IPS DF 6.9 (cell line): ENCODE measurements at regions not wholly inside any gene's neighbourhood (a gene's known extent, or its start where the extent isn't known, plus 50 kb on each side); places are given as distances from the start of the nearest gene placed in this dataset.

ENCODE experiments used
- DNase-seq: peaks from one replicate; pipeline ENCODE4 v3.0.0-alpha.2; 2013; ENCODE audit warnings: low read depth, low spot score
- H3K27ac ChIP-seq: one replicate; pipeline ENCODE4 v1.5.1; 2013; ENCODE audit warnings: low read length, control low read depth
- H3K27me3 ChIP-seq: 2 replicates; pipeline ENCODE4 v1.6.1; 2013; ENCODE audit warnings: mild to moderate bottlenecking, low read length; ENCODE audit not compliant: control insufficient read depth, insufficient read depth
- H3K36me3 ChIP-seq: 2 replicates; pipeline ENCODE4 v1.6.1; 2013; ENCODE audit warnings: low read length; ENCODE audit not compliant: control insufficient read depth, insufficient read depth
- H3K4me1 ChIP-seq: 2 replicates; pipeline ENCODE4 v1.6.1; 2013; ENCODE audit warnings: low read length; ENCODE audit not compliant: control insufficient read depth, insufficient read depth
- H3K4me3 ChIP-seq: 2 replicates; pipeline ENCODE4 v1.5.1; 2013; ENCODE audit warnings: mild to moderate bottlenecking, low read length
- H3K9me3 ChIP-seq: 2 replicates; pipeline ENCODE4 v1.6.1; 2013; ENCODE audit warnings: low read length, inconsistent platforms; ENCODE audit not compliant: control insufficient read depth, insufficient read depth
- WGBS: extraction: QIAGEN DNeasy Blood & Tissue Kit; methylation state at CpG from one replicate; pipeline ENCODE4 v1.1.7; 2013; ENCODE audit warnings: mixed read lengths, missing lambda C conversion rate; ENCODE audit not compliant: insufficient read length, insufficient coverage; 5-methylcytosine and 5-hydroxymethylcytosine counted together

DNA sequence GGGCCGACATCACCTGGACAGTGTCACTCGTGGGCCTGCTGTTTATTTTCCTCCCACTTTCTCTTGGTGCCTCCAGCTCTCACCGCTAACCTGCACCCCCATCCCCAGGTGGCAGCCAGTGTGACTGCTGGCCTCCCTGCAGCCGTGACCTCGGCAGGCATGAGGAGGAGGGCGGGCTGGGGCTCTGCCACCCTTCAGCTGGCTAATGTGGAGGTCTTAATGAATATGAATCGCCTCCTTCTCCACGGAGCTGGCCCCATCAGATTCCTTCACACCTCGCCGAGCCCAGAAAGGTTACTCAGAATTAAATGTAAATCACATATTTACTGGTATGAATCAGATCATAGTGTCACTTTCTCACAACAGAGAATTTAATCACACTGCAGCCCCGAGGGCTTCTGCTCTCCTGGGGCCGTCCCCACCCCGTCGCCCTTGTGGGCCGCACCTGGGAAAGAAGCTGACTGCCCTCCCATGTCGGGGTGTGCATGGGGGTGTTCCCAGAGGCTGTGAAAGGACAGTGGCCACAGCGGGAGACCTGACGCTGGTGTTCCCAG, 171.1 kb upstream of the TLE3 start:
- no peak for DNase-seq
- Histone ChIP-seq H3K27me3 (no peaks in the 10 kb centered on the region), H3K4me1 (peaks cover 4% of the 10 kb centered on the region), H3K9me3 (no peaks in the 10 kb centered on the region), H3K36me3 (no peaks in the 10 kb centered on the region), H3K4me3 (no peak overlapping the region), H3K27ac (no peak overlapping the region)
- WGBS: no CpG with 5 or more reads among the region's 18 CpGs

DNA sequence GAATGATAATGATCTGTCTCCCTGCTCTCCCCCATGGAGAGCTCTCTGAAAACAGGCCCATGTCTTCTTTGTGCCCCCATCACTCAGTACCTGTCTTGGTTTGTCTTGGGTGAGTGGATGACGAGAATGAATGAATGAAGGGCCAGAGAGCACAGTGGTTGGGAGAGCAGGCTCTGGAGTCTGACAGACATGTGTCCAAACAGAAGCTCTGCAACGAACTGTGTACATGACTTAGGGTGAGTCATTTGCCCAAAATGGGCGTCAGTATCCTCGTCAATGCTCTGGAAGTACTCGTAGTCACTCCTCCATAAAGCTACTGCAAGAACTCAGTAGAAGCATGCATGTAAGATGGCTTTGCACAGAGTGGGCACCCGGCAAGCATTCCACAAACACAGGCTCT, 170.2 kb upstream of the TLE3 start:
- Histone ChIP-seq H3K4me1 (peaks cover 4% of the 10 kb centered on the region), H3K4me3 (no peak overlapping the region), H3K27ac (no peak overlapping the region), H3K27me3 (no peaks in the 10 kb centered on the region), H3K36me3 (no peaks in the 10 kb centered on the region), H3K9me3 (no peaks in the 10 kb centered on the region)
- no CpG with 5 or more reads among the region's 6 CpGs for WGBS
- DNase-seq: no peak

DNA sequence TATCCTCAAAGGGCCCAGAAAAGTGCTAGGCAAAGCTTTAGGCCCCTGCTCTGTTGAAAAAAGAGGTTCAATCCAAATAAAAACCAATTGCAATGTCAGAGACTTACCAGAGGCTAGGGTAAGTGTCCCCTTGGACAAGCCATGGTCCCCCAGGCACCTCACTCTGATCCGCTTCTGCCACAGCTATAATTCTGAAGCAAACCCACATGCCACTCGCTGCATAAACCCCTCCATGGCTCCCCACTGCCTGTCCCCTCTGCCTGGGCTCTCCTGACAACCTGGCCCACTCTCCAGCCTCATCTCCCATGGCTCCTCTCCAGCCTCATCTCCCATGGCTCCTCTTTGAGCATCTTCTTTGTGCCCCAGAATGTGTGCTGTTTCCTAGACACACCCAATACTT, 169.6 kb upstream of the TLE3 start:
- no peak for DNase-seq
- Histone ChIP-seq H3K9me3 (no peaks in the 10 kb centered on the region), H3K27ac (no peak overlapping the region), H3K4me1 (peaks cover 3% of the 10 kb centered on the region), H3K4me3 (no peak overlapping the region), H3K27me3 (no peaks in the 10 kb centered on the region), H3K36me3 (no peaks in the 10 kb centered on the region)
- WGBS: no CpG with 5 or more reads among the region's 2 CpGs

DNA sequence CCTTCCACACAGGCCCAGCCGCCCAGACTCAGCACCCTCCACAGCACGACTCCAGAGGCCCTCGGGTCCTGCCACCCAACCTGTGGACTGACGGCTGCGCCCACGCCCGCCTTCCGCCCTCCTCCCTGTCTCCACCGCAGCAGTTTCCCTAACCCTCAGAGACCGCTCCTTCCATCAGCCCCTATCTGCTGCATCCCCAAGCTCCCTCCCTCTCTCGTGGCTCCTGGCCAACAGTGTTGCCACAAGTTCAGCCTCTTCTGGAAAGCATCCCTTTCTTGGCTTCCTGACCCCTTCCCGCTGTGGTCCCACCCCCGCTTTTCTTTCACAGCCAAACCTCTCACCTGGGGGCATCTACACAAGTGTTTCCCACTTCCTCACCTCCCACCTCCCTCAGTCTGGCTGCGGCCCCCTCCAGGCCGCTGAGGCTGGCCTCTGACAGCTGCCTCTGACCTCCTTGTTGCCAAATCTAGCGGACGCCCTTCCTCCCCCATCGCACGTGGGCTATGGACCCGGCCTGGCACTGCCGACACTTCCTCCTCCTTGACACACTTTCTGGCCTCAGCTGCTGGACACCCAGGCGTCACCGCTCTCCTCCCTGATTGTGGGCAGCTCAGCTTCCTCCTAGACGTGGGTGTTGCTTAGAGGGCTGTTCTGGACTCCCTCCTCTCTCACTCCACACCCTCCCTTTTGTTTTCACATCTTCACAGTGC, 168.8 kb upstream of the TLE3 start:
- Histone ChIP-seq H3K9me3 (no peaks in the 10 kb centered on the region), H3K4me3 (no peak overlapping the region), H3K27ac (no peak overlapping the region), H3K36me3 (no peaks in the 10 kb centered on the region), H3K27me3 (no peaks in the 10 kb centered on the region), H3K4me1 (peaks cover 3% of the 10 kb centered on the region)
- DNase-seq: no peak
- WGBS: no CpG with 5 or more reads among the region's 24 CpGs

DNA sequence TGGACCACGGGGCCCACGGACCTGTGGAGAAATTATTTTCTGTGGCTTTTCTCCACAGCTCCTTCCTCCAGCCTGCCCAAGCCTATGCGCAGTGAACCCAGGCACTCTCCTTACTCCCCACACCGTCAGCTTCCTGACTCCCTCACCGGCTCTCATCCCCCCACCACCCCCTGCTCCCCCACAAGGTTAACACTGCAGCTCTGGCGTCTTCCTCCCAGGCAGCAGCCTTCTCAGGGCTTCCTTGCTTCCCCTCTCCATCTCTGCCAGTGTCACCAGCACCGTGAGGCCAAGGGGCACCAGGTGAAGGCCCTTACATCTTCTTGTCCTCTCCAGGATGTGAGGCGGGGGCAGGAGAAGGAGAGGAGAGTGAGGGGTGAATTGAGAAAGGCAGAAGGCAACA, 168.3 kb upstream of the TLE3 start:
- peaks cover under 1% of the 10 kb centered on the region for H3K4me1 ChIP-seq
- no peak for DNase-seq
- H3K36me3 ChIP-seq: no peaks in the 10 kb centered on the region
- WGBS: no CpG with 5 or more reads among the region's 8 CpGs
- H3K4me3 ChIP-seq: no peak overlapping the region
- H3K27me3 ChIP-seq: no peaks in the 10 kb centered on the region
- H3K27ac ChIP-seq: no peak overlapping the region
- no peaks in the 10 kb centered on the region for H3K9me3 ChIP-seq

DNA sequence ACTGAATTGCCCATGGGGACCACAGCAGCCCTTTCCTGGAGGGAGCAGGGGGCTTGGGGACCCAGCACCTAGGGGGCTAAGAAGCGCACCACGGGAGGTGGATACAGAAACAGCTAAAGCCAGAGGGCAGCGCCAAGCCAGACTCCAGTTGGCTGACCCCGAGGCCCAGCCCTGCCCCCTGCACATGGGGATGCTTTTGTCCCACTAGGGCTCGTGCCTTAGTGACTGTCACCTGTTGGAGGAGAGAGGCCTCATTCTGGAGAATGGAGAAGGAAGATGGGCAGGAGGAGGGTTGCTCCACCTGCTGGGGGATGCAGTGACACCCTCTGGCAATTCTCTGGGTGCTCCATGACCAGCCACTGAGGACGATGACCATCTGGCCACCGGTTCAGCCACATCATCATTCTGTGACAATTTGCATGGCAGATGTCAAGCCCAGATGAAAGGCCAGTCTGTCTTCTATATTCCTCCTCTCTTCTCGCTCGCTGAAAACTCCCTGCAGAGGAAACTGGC, 167.8 kb upstream of the TLE3 start:
- H3K27me3 ChIP-seq: no peaks in the 10 kb centered on the region
- no peaks in the 10 kb centered on the region for H3K9me3 ChIP-seq
- WGBS: no CpG with 5 or more reads among the region's 9 CpGs
- no peak overlapping the region for H3K4me3 ChIP-seq
- H3K27ac ChIP-seq: no peak overlapping the region
- H3K4me1 ChIP-seq: no peaks in the 10 kb centered on the region
- no peak for DNase-seq
- H3K36me3 ChIP-seq: no peaks in the 10 kb centered on the region

DNA sequence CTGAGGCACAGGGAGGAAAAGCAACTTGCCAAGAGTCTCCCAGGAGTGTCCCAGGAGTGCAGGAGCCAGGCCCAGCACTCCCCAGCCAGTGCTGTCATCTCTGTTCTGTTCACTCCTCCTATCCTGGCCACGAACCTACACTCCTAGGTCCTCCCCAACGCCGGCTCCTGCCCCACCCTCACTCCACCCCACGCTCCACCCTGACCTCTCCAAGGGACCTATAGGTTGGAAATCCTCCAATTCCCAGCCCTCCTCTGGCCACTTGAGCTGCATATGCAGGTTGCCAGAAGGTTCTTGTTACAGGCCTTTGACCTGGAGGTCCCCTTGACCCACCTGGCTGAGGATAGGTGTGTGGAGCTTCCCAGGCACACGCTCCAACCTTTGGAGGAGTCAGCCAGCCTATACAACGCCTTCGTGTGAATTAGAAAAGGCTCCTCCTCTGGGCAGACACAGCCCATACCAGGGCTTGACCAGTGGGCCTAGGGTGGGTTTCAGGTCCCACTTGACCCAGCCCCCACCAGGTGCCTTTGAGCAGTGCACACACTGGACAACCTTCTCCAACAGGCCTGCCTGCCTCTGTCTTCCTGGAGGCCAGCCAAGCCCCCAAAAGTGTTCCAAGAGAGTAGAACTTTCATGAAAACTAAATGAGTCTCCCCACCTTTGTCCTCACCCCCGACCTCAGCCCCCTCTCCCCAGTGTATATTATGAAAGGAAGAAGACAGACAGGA, 167.2 kb upstream of the TLE3 start:
- no peaks in the 10 kb centered on the region for H3K27me3 ChIP-seq
- no peaks in the 10 kb centered on the region for H3K9me3 ChIP-seq
- no peak overlapping the region for H3K4me3 ChIP-seq
- no CpG with 5 or more reads among the region's 8 CpGs for WGBS
- H3K4me1 ChIP-seq: no peaks in the 10 kb centered on the region
- H3K36me3 ChIP-seq: no peaks in the 10 kb centered on the region
- no peak for DNase-seq
- H3K27ac ChIP-seq: no peak overlapping the region

DNA sequence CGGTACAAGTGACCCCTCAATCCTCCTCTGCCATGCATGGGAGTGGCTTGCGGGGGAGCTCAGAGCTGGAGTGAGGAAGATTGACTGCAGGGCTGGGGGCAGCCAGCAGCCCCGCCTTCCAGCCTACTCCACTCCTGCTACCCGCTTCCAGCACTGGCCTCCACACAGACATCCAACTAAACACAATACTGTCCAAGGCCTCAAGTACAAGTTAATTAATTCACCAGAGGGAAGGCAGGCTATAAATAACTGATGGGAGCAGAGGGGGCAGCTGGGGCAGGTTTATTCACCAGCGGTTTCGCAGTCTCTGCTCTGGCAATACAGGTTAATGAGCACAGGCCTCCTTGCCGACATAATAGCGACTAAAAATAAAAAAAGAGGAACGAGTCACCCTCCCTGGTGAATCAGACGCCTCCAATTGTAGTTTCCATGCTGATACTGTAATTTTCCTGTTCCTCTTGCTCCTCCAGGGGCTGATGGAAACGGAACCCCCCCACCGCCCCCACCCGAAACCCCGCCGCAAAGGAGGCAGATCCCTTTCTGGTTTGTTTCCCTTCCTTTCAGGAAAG, 166.4 kb upstream of the TLE3 start:
- Histone ChIP-seq H3K9me3 (no peaks in the 10 kb centered on the region), H3K4me3 (no peak overlapping the region), H3K36me3 (no peaks in the 10 kb centered on the region), H3K4me1 (no peaks in the 10 kb centered on the region), H3K27ac (no peak overlapping the region), H3K27me3 (no peaks in the 10 kb centered on the region)
- no CpG with 5 or more reads among the region's 15 CpGs for WGBS
- DNase-seq: no peak

DNA sequence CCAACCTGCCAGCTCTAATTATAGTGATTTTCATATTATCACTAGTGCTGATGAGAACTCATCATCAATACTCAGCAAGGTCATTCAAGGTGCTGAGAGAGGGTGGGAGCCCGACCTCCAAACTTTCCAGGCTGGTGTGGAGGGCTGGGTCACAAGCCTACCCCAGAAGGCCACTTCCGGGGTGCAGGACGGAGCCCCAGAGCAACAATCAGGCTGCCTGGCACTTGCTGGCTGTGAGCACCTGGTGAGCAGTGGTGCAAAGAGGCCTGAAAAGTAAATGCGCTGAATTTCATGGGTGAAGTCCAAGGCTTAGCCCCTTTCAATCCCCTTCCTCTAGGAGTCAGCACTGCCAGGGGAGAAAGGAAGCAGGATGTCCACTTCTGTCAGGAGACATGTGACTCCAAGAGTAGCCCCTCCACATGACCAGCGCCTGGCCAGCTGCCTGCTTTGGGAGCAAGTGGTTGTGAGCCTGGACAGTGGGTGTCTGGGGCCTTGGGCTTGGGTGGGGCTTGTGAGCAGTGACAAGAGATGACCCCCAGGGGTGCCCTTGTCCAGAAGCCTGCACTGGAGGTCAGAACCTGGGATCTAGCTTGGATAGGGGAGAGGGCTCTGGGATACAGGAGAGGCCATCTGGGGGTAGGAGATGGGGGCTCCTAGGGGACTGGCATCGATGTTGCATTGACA, 165.0 kb upstream of the TLE3 start:
- WGBS: no CpG with 5 or more reads among the region's 6 CpGs
- Histone ChIP-seq H3K4me1 (no peaks in the 10 kb centered on the region), H3K27me3 (no peaks in the 10 kb centered on the region), H3K9me3 (no peaks in the 10 kb centered on the region), H3K27ac (no peak overlapping the region), H3K4me3 (no peak overlapping the region), H3K36me3 (no peaks in the 10 kb centered on the region)
- no peak for DNase-seq

DNA sequence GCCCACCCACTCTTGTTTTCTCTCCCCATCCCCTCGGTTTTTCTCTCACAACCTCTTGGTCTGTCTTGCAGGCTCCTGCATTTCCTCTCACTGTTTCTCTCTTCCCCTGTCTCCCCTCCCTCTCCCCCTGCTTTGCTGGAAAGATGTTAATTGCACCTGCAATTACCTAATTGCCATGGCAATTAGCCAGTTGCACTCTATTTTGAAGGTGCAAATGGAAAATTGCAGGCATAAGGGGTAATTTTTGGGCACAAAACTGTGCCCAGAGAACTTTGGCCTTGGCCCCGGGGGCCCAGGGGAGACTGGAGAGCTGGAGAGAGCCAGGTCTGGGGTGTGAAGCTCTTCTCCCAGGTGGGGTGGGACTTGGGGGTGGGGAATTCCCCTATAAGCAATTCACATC, 164.5 kb upstream of the TLE3 start:
- Histone ChIP-seq H3K27me3 (no peaks in the 10 kb centered on the region), H3K4me1 (no peaks in the 10 kb centered on the region), H3K36me3 (no peaks in the 10 kb centered on the region), H3K27ac (no peak overlapping the region), H3K4me3 (no peak overlapping the region), H3K9me3 (no peaks in the 10 kb centered on the region)
- no CpG with 5 or more reads among the region's 2 CpGs for WGBS
- DNase-seq: no peak
